ENCODE measurements at regions not wholly inside any gene's neighbourhood (a gene's known extent, or its start where the extent isn't known, plus 50 kb on each side); places are given as distances from the start of the nearest gene placed in this dataset.
"Not testable (repeated sequence)": the region's sequence is repeated elsewhere in the genome, so short reads cannot be mapped to it uniquely, and the experiment has no call there.

GRCh38 chr6:146980900-146981329, 223.3 kb upstream of the STXBP5 start:
- DNase-seq: no peak
- Mint-ChIP-seq H3K4me1 (ENCODE audit: low read depth in 2 of 2) (no peaks in the 10 kb centered on the region), H3K27me3 (peaks cover 7 to 22% of the 10 kb centered on the region in 2 donors), H3K36me3 (ENCODE audit: insufficient read depth) (no peaks in the 10 kb centered on the region), H3K27ac (no peak overlapping the region), H3K4me3 (no peak overlapping the region), H3K9me3 (no peaks in the 10 kb centered on the region)
- ATAC-seq (replicated peaks): no peak

GRCh38 chr6:146981981-146982380, 222.2 kb upstream of the STXBP5 start:
- Mint-ChIP-seq H3K27ac (no peak overlapping the region), H3K36me3 (ENCODE audit: insufficient read depth) (no peaks in the 10 kb centered on the region), H3K4me1 (ENCODE audit: low read depth in 2 of 2) (no peaks in the 10 kb centered on the region), H3K4me3 (no peak overlapping the region), H3K9me3 (no peaks in the 10 kb centered on the region), H3K27me3 (peaks cover 7 to 16% of the 10 kb centered on the region in 2 donors)
- DNase-seq (no peak), ATAC-seq (replicated peaks) (no peak)

- H3K27me3 Mint-ChIP-seq: peaks cover 0 to 10% of the 10 kb centered on the region in 2 donors
- H3K4me1 Mint-ChIP-seq (ENCODE audit: low read depth in 2 of 2): no peaks in the 10 kb centered on the region
- H3K9me3 Mint-ChIP-seq: no peaks in the 10 kb centered on the region
- ATAC-seq (replicated peaks): no peak
- no peak for DNase-seq
- no peak overlapping the region for H3K4me3 Mint-ChIP-seq
- no peaks in the 10 kb centered on the region for H3K36me3 Mint-ChIP-seq (ENCODE audit: insufficient read depth)
- H3K27ac Mint-ChIP-seq: no peak overlapping the region
These were observed 219.8 kb upstream of the STXBP5 start for GRCh38 chr6:146984251-146984924.

- no peaks in the 10 kb centered on the region for H3K9me3 Mint-ChIP-seq
- DNase-seq (no peak), ATAC-seq (replicated peaks) (no peak)
- no peaks in the 10 kb centered on the region for H3K4me1 Mint-ChIP-seq (ENCODE audit: low read depth in 2 of 2)
- H3K4me3 Mint-ChIP-seq: no peak overlapping the region
- H3K36me3 Mint-ChIP-seq (ENCODE audit: insufficient read depth): no peaks in the 10 kb centered on the region
- H3K27ac Mint-ChIP-seq: no peak overlapping the region
- H3K27me3 Mint-ChIP-seq: peaks cover 0 to 10% of the 10 kb centered on the region in 2 donors
These were observed 219.1 kb upstream of the STXBP5 start for GRCh38 chr6:146985111-146985510.

- ATAC-seq (replicated peaks) (no peak), DNase-seq (no peak)
- H3K9me3 Mint-ChIP-seq: no peaks in the 10 kb centered on the region
- peaks cover 0 to 10% of the 10 kb centered on the region in 2 donors for H3K27me3 Mint-ChIP-seq
- no peak overlapping the region for H3K4me3 Mint-ChIP-seq
- no peak overlapping the region for H3K27ac Mint-ChIP-seq
- H3K36me3 Mint-ChIP-seq (ENCODE audit: insufficient read depth): no peaks in the 10 kb centered on the region
- H3K4me1 Mint-ChIP-seq (ENCODE audit: low read depth in 2 of 2): no peaks in the 10 kb centered on the region
These were observed 218.3 kb upstream of the STXBP5 start for GRCh38 chr6:146985966-146986365.

- not testable (repeated sequence) for H3K4me3 Mint-ChIP-seq; DNase-seq; H3K4me1 Mint-ChIP-seq (ENCODE audit: low read depth in 2 of 2); H3K9me3 Mint-ChIP-seq; H3K27me3 Mint-ChIP-seq; H3K27ac Mint-ChIP-seq; H3K36me3 Mint-ChIP-seq (ENCODE audit: insufficient read depth); ATAC-seq (replicated peaks)
These were observed 216.3 kb upstream of the STXBP5 start for GRCh38 chr6:146987938-146988337.

GRCh38 chr6:146989860-146990259, 214.4 kb upstream of the STXBP5 start:
- no peaks in the 10 kb centered on the region for H3K9me3 Mint-ChIP-seq
- H3K4me1 Mint-ChIP-seq (ENCODE audit: low read depth in 2 of 2): no peaks in the 10 kb centered on the region
- no peak for ATAC-seq (replicated peaks)
- H3K4me3 Mint-ChIP-seq: no peak overlapping the region
- no peak for DNase-seq
- no peaks in the 10 kb centered on the region for H3K36me3 Mint-ChIP-seq (ENCODE audit: insufficient read depth)
- no peaks in the 10 kb centered on the region for H3K27me3 Mint-ChIP-seq
- no peak overlapping the region for H3K27ac Mint-ChIP-seq

- DNase-seq: no peak
- Mint-ChIP-seq H3K36me3 (ENCODE audit: insufficient read depth) (no peaks in the 10 kb centered on the region), H3K4me3 (no peak overlapping the region), H3K4me1 (ENCODE audit: low read depth in 2 of 2) (no peaks in the 10 kb centered on the region), H3K27me3 (no peaks in the 10 kb centered on the region), H3K9me3 (no peaks in the 10 kb centered on the region), H3K27ac (no peak overlapping the region)
- ATAC-seq (replicated peaks): no peak
These were observed 213.9 kb upstream of the STXBP5 start for GRCh38 chr6:146990284-146990683.

- no peak for DNase-seq
- Mint-ChIP-seq H3K27me3 (no peaks in the 10 kb centered on the region), H3K36me3 (ENCODE audit: insufficient read depth) (no peaks in the 10 kb centered on the region)
These were observed 213.1 kb upstream of the STXBP5 start for GRCh38 chr6:146990821-146991798.

GRCh38 chr6:146997062-146997461, 207.2 kb upstream of the STXBP5 start:
- no peaks in the 10 kb centered on the region for H3K9me3 Mint-ChIP-seq
- no peak for ATAC-seq (replicated peaks)
- H3K4me1 Mint-ChIP-seq (ENCODE audit: low read depth in 2 of 2): no peaks in the 10 kb centered on the region
- H3K4me3 Mint-ChIP-seq: no peak overlapping the region
- no peaks in the 10 kb centered on the region for H3K36me3 Mint-ChIP-seq (ENCODE audit: insufficient read depth)
- H3K27ac Mint-ChIP-seq: no peak overlapping the region
- H3K27me3 Mint-ChIP-seq: no peaks in the 10 kb centered on the region
- DNase-seq: no peak

More at GRCh38 chr6:146990821-146991798, 213.1 kb upstream of the STXBP5 start:
- H3K27ac Mint-ChIP-seq: no peak overlapping the region
- H3K9me3 Mint-ChIP-seq: no peaks in the 10 kb centered on the region
- H3K4me3 Mint-ChIP-seq: no peak overlapping the region
- H3K4me1 Mint-ChIP-seq (ENCODE audit: low read depth in 2 of 2): no peaks in the 10 kb centered on the region
- no peak for ATAC-seq (replicated peaks)

GRCh38 chr6:146999766-147000165, 204.5 kb upstream of the STXBP5 start:
- H3K36me3 Mint-ChIP-seq (ENCODE audit: insufficient read depth): no peaks in the 10 kb centered on the region
- DNase-seq (no peak), ATAC-seq (replicated peaks) (no peak)
- H3K27ac Mint-ChIP-seq: no peak overlapping the region
- no peaks in the 10 kb centered on the region for H3K9me3 Mint-ChIP-seq
- no peaks in the 10 kb centered on the region for H3K27me3 Mint-ChIP-seq
- no peaks in the 10 kb centered on the region for H3K4me1 Mint-ChIP-seq (ENCODE audit: low read depth in 2 of 2)
- no peak overlapping the region for H3K4me3 Mint-ChIP-seq

- Mint-ChIP-seq H3K36me3 (ENCODE audit: insufficient read depth) (no peaks in the 10 kb centered on the region), H3K27me3 (no peaks in the 10 kb centered on the region), H3K27ac (no peak overlapping the region), H3K4me3 (no peak overlapping the region), H3K4me1 (ENCODE audit: low read depth in 2 of 2) (no peaks in the 10 kb centered on the region), H3K9me3 (no peaks in the 10 kb centered on the region)
- ATAC-seq (replicated peaks): no peak
- DNase-seq: no peak
These were observed 203.4 kb upstream of the STXBP5 start for GRCh38 chr6:147000545-147001488.

GRCh38 chr6:147001621-147002020, 202.6 kb upstream of the STXBP5 start:
- H3K36me3 Mint-ChIP-seq (ENCODE audit: insufficient read depth): no peaks in the 10 kb centered on the region
- no peak overlapping the region for H3K4me3 Mint-ChIP-seq
- H3K27ac Mint-ChIP-seq: no peak overlapping the region
- ATAC-seq (replicated peaks) (no peak), DNase-seq (no peak)
- no peaks in the 10 kb centered on the region for H3K4me1 Mint-ChIP-seq (ENCODE audit: low read depth in 2 of 2)
- peaks cover 0 to 4% of the 10 kb centered on the region in 2 donors for H3K27me3 Mint-ChIP-seq
- no peaks in the 10 kb centered on the region for H3K9me3 Mint-ChIP-seq
